ENCODE measurements at regions not wholly inside any gene's neighbourhood (a gene's known extent, or its start where the extent isn't known, plus 50 kb on each side); places are given as distances from the start of the nearest gene placed in this dataset.
"Not testable (repeated sequence)": the region's sequence is repeated elsewhere in the genome, so short reads cannot be mapped to it uniquely, and the experiment has no call there.

DNA sequence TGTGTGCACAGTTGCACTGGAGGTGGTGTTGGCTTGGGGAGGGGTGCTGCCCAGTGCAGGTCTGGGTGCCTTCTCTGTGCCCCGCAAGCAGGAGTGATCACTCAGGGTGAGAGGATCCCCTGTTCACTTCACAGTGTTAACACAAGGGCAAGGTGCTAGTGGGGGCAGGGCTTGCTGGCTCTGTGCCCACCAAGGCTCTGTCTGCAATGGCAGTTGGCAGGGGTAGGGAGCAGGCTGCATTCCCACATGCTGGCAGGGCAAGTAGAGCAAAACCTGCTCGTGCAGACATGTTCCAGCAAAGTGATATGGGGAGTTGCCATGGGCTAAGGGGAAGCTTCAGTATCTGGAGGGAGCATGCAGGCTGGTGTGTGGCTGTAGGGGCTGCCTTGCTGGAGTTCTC is 428.0 kb downstream of the ZNF674 start:
- ATAC-seq (peak in 1 of 2 donors; percentile 50), DNase-seq (ENCODE audit: low spot score) (no peak)
- Mint-ChIP-seq H3K9me3 (no peaks in the 10 kb centered on the region), H3K36me3 (no peaks in the 10 kb centered on the region), H3K27ac (no peak overlapping the region), H3K27me3 (peaks cover 14 to 38% of the 10 kb centered on the region in 2 donors), H3K4me1 (ENCODE audit: low read depth in 2 of 2) (no peaks in the 10 kb centered on the region), H3K4me3 (no peak overlapping the region)

DNA sequence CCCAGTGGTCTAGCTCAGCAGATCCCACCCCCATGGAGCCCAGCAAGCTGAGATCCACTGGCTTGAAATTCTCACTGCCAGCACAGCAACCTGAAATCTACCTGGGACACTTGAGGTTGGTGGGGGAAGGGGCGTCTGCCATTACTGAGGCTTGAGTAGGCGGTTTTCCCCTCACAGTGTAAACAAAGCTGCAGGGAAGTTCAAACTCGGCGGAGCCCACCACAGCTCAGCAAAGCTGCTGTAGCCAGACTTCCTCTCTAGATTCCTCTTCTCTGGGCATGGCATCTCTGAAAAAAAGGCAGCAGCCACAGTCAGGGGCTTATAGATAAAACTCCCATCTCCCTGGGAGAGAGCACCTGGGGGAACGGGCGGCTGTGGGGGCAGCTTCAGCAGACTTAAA is 457.9 kb downstream of the ZNF674 start:
- H3K36me3 Mint-ChIP-seq, ATAC-seq, H3K4me3 Mint-ChIP-seq: not testable (repeated sequence)

DNA sequence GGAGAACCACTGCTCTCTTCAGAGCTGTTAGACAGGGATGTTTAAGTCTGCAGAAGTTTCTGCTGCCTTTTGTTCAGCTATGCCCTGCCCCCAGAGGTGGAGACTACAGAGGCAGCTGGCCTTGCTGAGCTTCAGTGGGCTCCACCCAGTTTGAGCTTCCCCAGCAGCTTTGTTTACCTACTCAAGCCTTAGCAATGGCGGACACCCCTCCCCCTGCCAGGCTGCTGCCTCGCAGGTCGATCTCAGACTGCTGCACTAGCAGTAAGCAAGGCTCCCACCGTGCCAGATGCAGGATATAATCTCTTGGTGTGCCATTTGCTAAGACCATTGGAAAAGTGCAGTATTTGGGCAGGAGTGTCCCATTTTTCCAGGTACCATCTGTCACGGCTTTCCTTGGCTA is 465.1 kb downstream of the ZNF674 start:
- H3K27me3 Mint-ChIP-seq: peaks cover 12 to 20% of the 10 kb centered on the region in 2 donors
- H3K36me3 Mint-ChIP-seq; H3K4me3 Mint-ChIP-seq; ATAC-seq; H3K27ac Mint-ChIP-seq; H3K4me1 Mint-ChIP-seq (ENCODE audit: low read depth in 2 of 2); DNase-seq (ENCODE audit: low spot score); H3K9me3 Mint-ChIP-seq: not testable (repeated sequence)

More for the DNA sequence above, 457.9 kb downstream of the ZNF674 start:
- not testable (repeated sequence) for H3K9me3 Mint-ChIP-seq; DNase-seq (ENCODE audit: low spot score); H3K27ac Mint-ChIP-seq; H3K4me1 Mint-ChIP-seq (ENCODE audit: low read depth in 2 of 2)
- H3K27me3 Mint-ChIP-seq: peaks cover 13 to 16% of the 10 kb centered on the region in 2 donors

DNA sequence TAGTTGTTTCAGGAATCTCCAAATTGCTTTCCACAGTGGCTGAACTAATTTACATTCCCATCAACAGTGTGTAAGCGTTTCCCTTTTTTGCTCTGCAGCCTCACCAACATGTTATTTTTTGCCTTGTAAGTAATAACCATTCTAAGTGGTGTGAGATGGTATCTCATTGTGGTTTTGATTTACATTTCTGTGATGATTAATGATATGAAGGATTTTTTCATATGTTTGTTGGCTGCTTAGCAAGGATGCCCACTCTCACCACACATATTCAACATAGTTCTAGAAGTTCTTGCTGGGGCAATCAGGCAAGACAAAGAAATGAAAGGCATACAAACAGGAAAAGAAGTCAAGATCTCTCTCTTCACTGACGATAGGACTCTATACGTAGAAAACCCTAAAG is 472.4 kb downstream of the ZNF674 start:
- peaks cover 4% of the 10 kb centered on the region for H3K36me3 Mint-ChIP-seq
- no peak for ATAC-seq
- H3K4me1 Mint-ChIP-seq (ENCODE audit: low read depth in 2 of 2): no peaks in the 10 kb centered on the region
- H3K27ac Mint-ChIP-seq: no peak overlapping the region
- H3K27me3 Mint-ChIP-seq: peaks cover 7% of the 10 kb centered on the region in 2 donors
- DNase-seq (ENCODE audit: low spot score): no peak
- peaks cover 4% of the 10 kb centered on the region for H3K9me3 Mint-ChIP-seq
- no peak overlapping the region for H3K4me3 Mint-ChIP-seq

GRCh38 chrX:46072372-46072771 is 472.8 kb downstream of the ZNF674 start:
- DNase-seq (ENCODE audit: low spot score) (no peak), ATAC-seq (no peak)
- no peak overlapping the region for H3K27ac Mint-ChIP-seq
- no peak overlapping the region for H3K4me3 Mint-ChIP-seq
- peaks cover under 1% of the 10 kb centered on the region for H3K9me3 Mint-ChIP-seq
- H3K36me3 Mint-ChIP-seq: peaks cover under 1% of the 10 kb centered on the region
- H3K27me3 Mint-ChIP-seq: peaks cover 2% of the 10 kb centered on the region in 2 donors
- no peaks in the 10 kb centered on the region for H3K4me1 Mint-ChIP-seq (ENCODE audit: low read depth in 2 of 2)

- Mint-ChIP-seq H3K9me3 (peaks cover 2% of the 10 kb centered on the region), H3K4me1 (ENCODE audit: low read depth in 2 of 2) (no peaks in the 10 kb centered on the region), H3K27ac (no peak overlapping the region), H3K4me3 (no peak overlapping the region), H3K36me3 (no peaks in the 10 kb centered on the region), H3K27me3 (peaks cover 0 to 8% of the 10 kb centered on the region in 2 donors)
- ATAC-seq (no peak), DNase-seq (ENCODE audit: low spot score) (no peak)
Observed at GRCh38 chrX:46070421-46070820, 474.8 kb downstream of the ZNF674 start.

GRCh38 chrX:46059316-46059715 is 485.9 kb downstream of the ZNF674 start:
- H3K27ac Mint-ChIP-seq: no peak overlapping the region
- DNase-seq (ENCODE audit: low spot score): no peak
- H3K36me3 Mint-ChIP-seq: no peaks in the 10 kb centered on the region
- no peak for ATAC-seq
- H3K27me3 Mint-ChIP-seq: peaks cover 6 to 18% of the 10 kb centered on the region in 2 donors
- H3K9me3 Mint-ChIP-seq: no peaks in the 10 kb centered on the region
- no peaks in the 10 kb centered on the region for H3K4me1 Mint-ChIP-seq (ENCODE audit: low read depth in 2 of 2)
- H3K4me3 Mint-ChIP-seq: no peak overlapping the region

DNA sequence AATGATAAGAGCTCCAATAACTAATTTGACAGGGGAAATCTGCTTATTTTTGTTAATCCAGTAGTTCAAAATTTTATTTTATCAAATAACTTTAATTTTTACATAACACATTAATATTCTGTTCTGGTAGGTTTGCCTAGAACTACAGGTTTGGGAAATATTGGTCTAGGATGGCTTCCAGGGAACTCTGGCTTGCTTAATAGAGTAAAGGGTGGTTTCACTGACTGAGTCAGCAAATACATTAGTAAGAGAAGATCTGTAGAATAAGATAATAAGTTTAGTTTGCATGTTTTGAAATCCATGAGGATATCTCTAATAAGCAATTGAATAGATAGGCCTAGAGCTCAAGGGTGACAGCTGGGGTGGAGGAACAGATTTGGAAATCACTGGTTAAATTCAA is 500.7 kb downstream of the ZNF674 start:
- no peak overlapping the region for H3K27ac Mint-ChIP-seq
- peaks cover 4% of the 10 kb centered on the region for H3K9me3 Mint-ChIP-seq
- no peak overlapping the region for H3K4me3 Mint-ChIP-seq
- no peak for DNase-seq (ENCODE audit: low spot score)
- H3K27me3 Mint-ChIP-seq: peaks cover 6 to 12% of the 10 kb centered on the region in 2 donors
- peaks cover 7% of the 10 kb centered on the region for H3K36me3 Mint-ChIP-seq
- peaks cover 0 to 1% of the 10 kb centered on the region in 2 donors for H3K4me1 Mint-ChIP-seq (ENCODE audit: low read depth in 2 of 2)
- ATAC-seq: no peak

- no peak for ATAC-seq
- H3K27ac Mint-ChIP-seq: no peak overlapping the region
- no peak for DNase-seq (ENCODE audit: low spot score)
- peaks cover 6 to 14% of the 10 kb centered on the region in 2 donors for H3K27me3 Mint-ChIP-seq
- H3K4me3 Mint-ChIP-seq: no peak overlapping the region
- H3K4me1 Mint-ChIP-seq (ENCODE audit: low read depth in 2 of 2): peaks cover 0 to 2% of the 10 kb centered on the region in 2 donors
- peaks cover 4% of the 10 kb centered on the region for H3K9me3 Mint-ChIP-seq
- peaks cover 7% of the 10 kb centered on the region for H3K36me3 Mint-ChIP-seq
Observed at GRCh38 chrX:46040001-46040400, 505.2 kb downstream of the ZNF674 start.

DNA sequence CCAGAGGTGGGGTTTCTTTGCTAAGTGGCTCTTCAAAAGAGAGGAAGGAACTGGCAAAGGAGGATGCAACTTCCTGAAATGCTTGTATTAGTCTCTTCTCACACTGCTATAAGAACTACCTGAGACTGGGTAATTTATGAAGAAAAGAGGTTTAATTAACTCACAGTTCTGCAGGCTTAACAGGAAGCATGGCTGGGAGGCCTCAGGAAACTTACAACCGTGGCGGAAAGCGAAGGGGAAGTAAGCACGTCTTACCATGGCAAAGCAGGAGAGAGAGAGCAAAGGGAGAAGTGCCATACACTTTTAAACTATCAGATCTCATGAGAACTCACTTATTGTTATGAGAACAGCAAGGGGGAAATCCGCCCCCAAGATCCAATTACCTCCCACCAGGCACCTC is 505.7 kb downstream of the ZNF674 start:
- Mint-ChIP-seq H3K27me3 (peaks cover 6 to 14% of the 10 kb centered on the region in 2 donors), H3K36me3 (peaks cover 7% of the 10 kb centered on the region), H3K4me3 (no peak overlapping the region), H3K4me1 (ENCODE audit: low read depth in 2 of 2) (peaks cover 0 to 2% of the 10 kb centered on the region in 2 donors), H3K9me3 (peaks cover 4% of the 10 kb centered on the region), H3K27ac (no peak overlapping the region)
- no peak for ATAC-seq
- DNase-seq (ENCODE audit: low spot score): no peak

- ATAC-seq: no peak
- no peak overlapping the region for H3K27ac Mint-ChIP-seq
- no peak for DNase-seq (ENCODE audit: low spot score)
- H3K27me3 Mint-ChIP-seq: peaks cover 15 to 18% of the 10 kb centered on the region in 2 donors
- no peak overlapping the region for H3K4me3 Mint-ChIP-seq
- peaks cover 0 to 2% of the 10 kb centered on the region in 2 donors for H3K4me1 Mint-ChIP-seq (ENCODE audit: low read depth in 2 of 2)
- peaks cover 5% of the 10 kb centered on the region for H3K36me3 Mint-ChIP-seq
- H3K9me3 Mint-ChIP-seq: peaks cover 3% of the 10 kb centered on the region
Observed at GRCh38 chrX:46036508-46036907, 508.7 kb downstream of the ZNF674 start.

- DNase-seq (ENCODE audit: low spot score) (no peak), ATAC-seq (no peak)
- H3K36me3 Mint-ChIP-seq: no peaks in the 10 kb centered on the region
- H3K4me1 Mint-ChIP-seq (ENCODE audit: low read depth in 2 of 2): peaks cover 0 to 2% of the 10 kb centered on the region in 2 donors
- no peaks in the 10 kb centered on the region for H3K9me3 Mint-ChIP-seq
- peaks cover 13 to 19% of the 10 kb centered on the region in 2 donors for H3K27me3 Mint-ChIP-seq
- no peak overlapping the region for H3K27ac Mint-ChIP-seq
- no peak overlapping the region for H3K4me3 Mint-ChIP-seq
Observed at GRCh38 chrX:46034868-46035267, 510.4 kb downstream of the ZNF674 start.

DNA sequence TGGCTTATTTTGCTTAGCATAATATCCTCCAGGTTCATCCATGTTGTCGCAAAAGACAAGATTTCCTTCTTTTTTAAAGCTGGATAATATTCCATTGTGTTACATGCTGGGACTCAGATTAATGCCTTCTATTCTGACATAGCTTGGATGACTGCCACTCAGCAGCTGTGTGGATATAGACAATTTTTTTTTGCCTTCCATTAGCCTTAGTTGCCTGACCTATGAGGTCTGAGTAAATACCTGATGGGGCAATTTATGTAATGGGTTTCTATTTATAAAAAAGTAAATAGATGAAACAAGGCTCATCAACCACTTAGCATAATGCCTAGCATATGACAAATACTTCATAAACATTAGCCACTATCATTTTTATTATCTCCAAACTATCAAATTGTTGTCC is 515.4 kb downstream of the ZNF674 start:
- no peaks in the 10 kb centered on the region for H3K9me3 Mint-ChIP-seq
- H3K4me1 Mint-ChIP-seq (ENCODE audit: low read depth in 2 of 2): no peaks in the 10 kb centered on the region
- no peaks in the 10 kb centered on the region for H3K36me3 Mint-ChIP-seq
- no peak overlapping the region for H3K27ac Mint-ChIP-seq
- no peak overlapping the region for H3K4me3 Mint-ChIP-seq
- H3K27me3 Mint-ChIP-seq: peaks cover 13 to 17% of the 10 kb centered on the region in 2 donors
- DNase-seq (ENCODE audit: low spot score) (no peak), ATAC-seq (no peak)

DNA sequence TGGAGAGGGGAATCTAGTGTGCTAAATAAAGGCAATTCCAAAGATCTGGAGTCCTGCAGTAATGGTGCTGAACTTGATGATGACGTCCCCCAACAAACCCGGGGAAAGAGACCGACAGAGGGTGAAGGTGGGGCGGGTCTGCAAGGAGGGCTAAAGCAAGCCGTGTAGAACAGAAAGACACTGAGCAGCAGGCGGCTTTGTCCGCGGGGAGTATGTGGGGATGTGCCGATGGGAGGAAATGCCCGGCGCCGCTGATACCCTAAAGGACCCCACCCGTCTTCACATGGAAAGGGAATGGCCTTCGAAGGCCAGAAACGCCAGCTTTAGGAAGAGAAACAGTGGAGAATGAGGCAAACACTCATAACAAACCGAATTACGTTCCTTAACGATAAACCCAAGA is 528.9 kb downstream of the ZNF674 start:
- H3K4me3 Mint-ChIP-seq: no peak overlapping the region
- no peak for DNase-seq (ENCODE audit: low spot score)
- ATAC-seq: no peak
- H3K36me3 Mint-ChIP-seq: no peaks in the 10 kb centered on the region
- peaks cover 0 to 14% of the 10 kb centered on the region in 2 donors for H3K27me3 Mint-ChIP-seq
- H3K9me3 Mint-ChIP-seq: no peaks in the 10 kb centered on the region
- no peak overlapping the region for H3K27ac Mint-ChIP-seq
- no peaks in the 10 kb centered on the region for H3K4me1 Mint-ChIP-seq (ENCODE audit: low read depth in 2 of 2)

GRCh38 chrX:46015653-46016052 is 529.6 kb downstream of the ZNF674 start:
- ATAC-seq: no peak

More at GRCh38 chrX:46015653-46016052, 529.6 kb downstream of the ZNF674 start:
- Mint-ChIP-seq H3K4me3 (no peak overlapping the region), H3K27me3 (peaks cover 0 to 17% of the 10 kb centered on the region in 2 donors), H3K9me3 (no peaks in the 10 kb centered on the region), H3K4me1 (ENCODE audit: low read depth in 2 of 2) (no peaks in the 10 kb centered on the region), H3K27ac (no peak overlapping the region), H3K36me3 (no peaks in the 10 kb centered on the region)
- no peak for DNase-seq (ENCODE audit: low spot score)

Measured in natural killer cell treated with Interleukin-12 subunit alpha and Interleukin-12 subunit beta and Interleukin-15 and Interleukin-18, amount 100 ng/mL, for 72 hours (primary cell).